Hippocampal formation (tissue), 2 donors: ENCODE measurements at regions not wholly inside any gene's neighbourhood (a gene's known extent, or its start where the extent isn't known, plus 50 kb on each side); places are given as distances from the start of the nearest gene placed in this dataset.
"Not testable (repeated sequence)": the region's sequence is repeated elsewhere in the genome, so short reads cannot be mapped to it uniquely, and the experiment has no call there.

ENCODE experiments used
- DNase-seq, 2 donors: peaks; one replicate each; lab custom pipeline; 2025; lab: John Stamatoyannopoulos, UW

DNA sequence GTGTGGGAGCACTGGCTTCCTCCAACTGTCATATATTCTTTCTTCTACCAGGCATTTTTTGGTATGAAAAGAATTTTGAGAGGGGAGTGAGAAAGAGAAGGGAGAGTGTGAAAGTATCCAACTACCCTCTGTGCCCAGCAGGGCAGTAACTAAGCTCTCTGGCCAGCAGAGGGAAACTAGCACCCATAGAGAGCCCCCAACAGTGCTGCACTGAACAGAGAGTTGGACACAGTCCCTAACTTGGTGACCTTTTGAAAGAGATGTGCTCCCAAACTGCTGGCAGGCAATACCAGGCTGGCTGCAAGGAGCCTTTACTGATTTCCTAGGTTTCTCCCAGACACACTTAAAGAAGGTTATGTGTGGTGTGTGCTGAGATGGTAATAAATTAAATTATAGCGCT is 118.8 kb upstream of the PBX1 start:
- peak; percentile 5 to 24 for DNase-seq

DNA sequence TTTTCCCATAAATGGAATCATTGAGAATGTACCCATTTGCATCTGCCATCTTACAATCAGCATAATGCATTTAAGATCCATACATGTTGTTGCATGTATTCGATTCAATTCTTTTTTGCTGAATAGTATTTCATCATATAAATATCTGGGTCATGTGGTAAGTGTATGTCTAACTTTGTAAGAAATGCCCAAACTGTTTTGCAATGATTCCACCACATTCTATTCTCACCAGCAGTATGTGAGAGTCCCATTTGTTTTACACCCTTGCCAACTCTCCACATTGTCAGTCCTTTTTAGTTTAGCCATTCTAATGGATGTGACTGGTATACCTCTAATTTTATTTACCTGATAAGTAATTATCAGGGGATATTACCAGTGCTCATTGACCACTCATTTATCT is 115.8 kb upstream of the PBX1 start:
- DNase-seq, result no peak

DNA sequence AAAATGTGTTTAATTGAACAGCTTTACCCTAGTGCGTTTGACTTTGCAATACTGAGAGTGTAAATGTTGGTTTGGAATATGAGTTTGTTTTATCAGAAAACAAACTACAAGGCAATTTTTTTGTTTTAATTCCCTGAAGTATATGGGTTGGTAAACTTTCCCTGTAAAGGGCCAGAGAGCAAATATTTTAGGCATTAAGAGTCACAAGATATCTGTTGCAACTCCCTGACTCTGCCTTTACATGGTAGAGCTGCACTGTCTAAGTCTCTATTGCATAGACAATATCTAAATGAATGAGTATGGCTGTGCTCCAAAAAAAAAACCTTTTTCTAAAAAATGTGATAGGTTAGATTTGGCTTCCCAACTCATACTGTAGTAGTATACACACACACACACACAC is 115.1 kb upstream of the PBX1 start:
- no peak for DNase-seq

DNA sequence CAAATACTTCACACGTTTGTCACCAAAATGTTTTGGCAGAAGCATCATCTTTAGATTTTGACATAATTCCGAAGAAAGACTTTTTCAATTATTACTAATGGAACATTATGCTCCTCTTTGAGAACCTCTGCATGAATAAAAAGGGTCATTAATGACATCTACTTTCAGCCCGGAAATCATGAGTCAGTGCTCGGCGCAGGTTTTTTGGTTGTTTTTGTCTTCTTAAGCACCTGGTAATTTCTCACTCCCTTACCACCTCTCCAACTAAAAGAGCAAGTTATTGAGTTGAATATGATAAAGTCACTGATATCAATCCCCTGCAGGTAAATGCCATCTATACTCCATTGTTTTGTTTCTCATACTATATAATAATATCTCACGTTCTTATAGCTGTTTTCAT is 113.0 kb upstream of the PBX1 start:
- no peak for DNase-seq

DNA sequence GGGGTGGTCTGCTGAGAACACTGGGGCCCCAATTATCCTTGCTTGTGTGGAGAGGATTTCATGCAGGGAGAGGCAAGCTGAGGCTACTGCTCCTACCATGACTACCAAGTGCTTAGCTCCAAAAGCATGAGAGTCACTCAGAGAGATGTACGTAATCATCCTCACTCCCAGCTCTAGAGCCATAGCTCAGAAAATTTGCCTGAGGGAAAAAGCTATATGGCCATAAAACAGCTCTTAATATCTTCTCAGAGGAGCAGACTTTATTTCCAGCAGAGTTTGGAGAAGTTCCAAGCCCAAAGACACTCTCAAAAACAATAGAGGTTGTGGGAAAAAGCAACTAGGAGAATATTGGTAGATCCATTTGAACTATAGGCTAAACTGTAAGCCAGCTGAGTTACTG is 106.4 kb upstream of the PBX1 start:
- no peak for DNase-seq

DNA sequence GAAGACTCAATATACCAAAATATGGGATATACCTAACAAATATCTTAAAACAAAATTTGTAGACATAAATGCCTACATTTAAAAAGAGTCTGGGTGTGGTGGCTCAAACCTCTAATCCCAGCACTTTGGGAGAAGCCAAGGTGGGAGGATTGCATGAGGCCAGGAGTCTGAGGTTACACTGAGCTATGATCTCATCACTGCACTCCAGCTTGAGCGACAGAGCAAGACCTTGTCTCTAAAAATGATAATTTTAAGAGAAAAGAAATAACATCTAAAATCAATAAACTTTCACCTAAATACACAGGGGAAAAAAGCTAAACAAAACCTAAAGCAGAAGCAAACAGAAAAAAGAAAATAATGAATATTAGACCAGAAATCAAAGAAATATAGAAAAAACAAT is 102.7 kb upstream of the PBX1 start:
- DNase-seq, result no peak

DNA sequence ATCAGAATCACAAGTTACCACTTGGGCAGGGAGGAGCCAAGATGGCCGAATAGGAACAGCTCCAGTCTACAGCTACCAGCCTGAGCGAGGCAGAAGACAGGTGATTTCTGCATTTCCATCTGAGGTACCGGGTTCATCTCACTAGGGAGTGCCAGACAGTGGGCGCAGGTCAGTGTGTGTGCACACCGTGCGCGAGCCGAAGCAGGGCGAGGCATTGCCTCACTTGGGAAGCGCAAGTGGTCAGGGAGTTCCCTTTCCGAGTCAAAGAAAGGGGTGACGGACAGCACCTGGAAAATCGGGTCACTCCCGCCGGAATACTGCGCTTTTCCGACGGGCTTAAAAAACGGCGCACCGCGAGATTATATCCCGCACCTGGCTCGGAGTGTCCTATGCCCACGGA is 99.8 kb upstream of the PBX1 start:
- not testable (repeated sequence) for DNase-seq

DNA sequence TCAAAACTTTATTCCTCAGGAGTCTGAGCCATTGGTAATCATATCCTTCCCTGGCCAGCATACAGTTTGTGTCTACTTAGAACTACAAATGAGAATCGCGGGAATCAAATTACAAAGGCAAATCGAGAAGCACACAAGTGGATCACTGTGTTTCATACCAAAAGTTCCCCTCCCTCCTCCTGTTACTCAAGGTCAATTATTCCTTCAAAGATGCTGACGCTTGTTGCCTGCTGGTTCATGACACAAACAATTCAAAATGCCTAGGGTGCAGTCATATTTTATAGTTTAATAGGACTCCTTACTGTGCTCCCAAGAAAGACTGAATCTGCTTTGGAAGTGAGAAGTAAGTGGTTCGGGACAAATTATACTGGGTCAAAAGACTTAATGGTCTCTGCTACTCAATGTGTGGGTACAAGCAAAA is 93.0 kb upstream of the PBX1 start:
- no peak for DNase-seq

DNA sequence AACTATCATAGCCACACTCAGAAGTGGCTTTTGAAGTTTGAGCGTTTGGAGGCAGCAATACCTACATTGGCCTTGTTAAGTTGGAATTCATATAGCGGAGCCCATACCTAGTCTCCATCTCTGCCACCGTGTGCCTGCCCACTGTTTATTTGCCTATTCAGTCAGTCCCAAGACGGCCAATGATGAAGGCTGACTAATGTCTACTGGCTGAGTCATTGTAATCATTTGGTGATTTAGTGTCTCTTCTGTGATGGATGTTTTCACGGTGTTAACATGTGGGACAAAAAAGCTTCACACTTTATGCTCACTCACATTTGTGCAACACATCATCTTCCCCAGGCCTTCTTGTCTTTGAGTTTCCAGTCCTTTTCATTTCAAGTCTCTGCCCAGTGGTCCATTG is 92.6 kb upstream of the PBX1 start:
- DNase-seq, result no peak

DNA sequence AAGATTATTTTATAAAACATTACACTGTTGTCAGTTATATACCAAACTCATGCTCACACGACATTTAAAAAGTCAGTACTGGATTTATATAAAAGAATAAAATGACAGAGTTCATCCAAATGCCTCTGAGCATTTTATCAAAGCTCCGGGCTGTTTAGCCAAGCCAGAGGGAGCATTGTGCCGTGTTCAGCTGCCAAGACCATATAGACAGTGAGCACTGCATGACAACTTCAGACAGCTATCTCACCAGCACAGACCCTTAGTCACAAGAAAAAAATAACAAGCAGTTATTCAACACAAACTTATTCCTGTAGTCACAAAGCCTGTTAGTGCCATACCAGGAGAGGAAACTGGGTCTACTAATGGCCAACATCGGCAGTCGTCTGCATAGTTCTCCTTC is 88.0 kb upstream of the PBX1 start:
- no peak for DNase-seq

DNA sequence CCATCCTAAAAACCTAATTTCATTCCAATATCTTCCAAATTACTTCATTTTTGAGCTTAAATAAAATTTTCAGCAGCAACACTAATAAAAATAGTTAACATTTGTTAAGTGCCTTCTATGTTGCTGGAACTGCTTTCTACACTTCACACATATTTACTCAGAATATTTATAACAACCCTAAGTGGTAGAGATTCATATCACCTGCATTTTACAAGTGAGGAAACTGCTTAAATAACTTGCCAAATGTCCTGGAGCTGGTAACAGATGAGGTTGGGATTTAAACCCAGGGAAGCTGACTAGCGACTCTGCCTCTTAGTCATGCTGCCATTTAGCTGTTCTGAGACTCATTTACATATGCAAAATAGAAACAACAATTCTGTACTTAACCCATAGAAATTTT is 86.1 kb upstream of the PBX1 start:
- no peak for DNase-seq

DNA sequence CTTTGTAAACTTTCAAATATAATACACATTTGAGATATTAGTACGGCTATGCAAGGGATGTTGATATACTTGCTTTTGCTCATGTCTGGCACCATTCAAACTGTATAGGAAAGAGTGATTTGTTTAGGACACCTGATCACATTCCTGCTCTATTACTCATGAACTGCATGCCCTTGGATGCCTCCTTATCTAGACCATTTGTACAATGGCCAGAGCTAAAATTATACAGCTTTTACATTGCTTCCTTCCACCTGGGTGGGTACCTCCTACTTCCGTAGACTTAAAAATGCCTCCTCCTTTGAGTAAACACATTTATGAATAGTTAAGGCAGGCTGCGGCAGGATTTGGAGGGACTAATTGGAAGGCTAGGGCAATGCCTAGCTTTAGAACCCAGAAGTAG is 85.4 kb upstream of the PBX1 start:
- no peak for DNase-seq

DNA sequence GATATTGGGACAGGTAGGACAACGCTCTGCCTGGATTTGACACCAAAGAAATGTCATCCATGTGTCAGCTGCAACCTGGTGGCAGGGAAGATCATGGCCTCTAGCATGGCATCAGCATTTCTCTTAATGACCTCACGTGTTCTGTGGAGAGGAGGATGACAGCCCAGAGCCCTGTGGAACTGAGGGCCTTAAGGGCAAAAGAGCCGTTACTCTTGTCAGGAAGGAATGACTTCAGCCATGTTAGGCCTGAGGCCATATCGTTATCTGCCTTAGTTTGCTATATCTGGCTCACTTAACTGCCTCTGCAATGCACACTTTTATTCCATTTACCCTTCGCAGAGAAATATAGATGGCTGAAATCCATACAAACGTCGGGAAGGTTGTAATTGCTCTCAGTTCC is 83.2 kb upstream of the PBX1 start:
- DNase-seq, result no peak

DNA sequence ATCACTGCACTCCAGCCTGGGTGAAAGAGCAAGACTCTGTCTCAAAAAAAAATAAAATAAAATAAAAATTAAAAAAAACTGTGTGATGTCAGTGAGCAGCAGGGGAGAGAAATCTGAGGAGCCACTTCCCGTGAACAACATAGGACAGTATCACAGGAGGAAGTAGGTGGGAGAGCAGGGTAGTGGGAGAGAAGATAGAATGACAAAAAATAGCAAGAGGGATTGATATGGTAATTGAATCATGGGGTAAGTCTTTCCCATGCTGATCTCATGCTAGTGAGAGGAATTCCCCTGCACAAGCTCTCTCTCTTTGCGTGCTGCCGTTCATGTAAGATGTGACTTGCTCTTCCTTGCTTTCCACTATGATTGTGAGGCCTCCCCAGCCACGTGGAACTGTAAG is 81.6 kb upstream of the PBX1 start:
- no peak for DNase-seq

DNA sequence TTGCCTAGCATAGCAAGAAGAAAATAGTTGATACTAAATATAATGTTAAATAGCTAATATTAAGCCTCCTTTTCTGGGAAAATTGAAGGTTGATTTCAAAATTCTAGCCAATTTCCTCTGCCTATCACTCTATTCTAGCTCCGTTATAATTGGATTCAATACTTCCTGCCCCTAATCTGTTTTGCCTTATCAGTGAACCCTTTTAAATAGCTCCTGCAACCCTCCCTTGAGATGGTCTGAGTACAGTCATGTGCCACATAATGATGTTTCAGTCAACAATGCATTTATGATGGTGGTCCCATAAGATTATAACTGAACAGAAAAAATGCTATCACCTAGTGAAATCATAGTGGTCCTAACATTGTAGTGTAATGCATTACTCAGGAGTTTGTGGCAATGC is 79.7 kb upstream of the PBX1 start:
- no peak for DNase-seq

DNA sequence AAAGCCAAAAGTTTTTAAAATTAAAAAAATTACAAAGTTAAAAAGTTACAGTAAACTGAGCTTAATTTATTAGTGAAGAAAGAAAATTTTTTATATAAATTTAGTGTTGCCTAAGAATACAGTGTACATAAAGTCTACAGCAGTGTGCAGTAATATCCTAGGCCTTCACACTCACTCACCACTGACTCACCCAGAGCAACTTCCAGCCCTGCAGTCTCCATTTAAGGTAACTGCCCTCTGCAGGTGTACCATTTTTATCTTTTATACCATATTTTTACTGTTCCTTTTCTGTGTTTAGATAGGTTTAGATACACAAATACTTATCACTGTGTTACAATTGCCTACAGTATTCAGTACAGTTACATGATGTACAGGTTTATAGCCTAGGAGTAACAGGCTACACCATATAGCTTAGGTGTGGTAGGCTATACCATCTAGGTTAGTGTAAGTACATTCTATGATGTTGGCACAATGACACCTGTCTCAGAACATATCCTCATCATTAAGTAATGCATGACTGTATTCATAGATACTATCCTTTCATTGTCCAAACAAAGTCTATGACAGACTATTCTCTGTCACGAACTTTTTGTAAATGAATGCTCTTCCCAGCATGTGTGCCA is 78.6 kb upstream of the PBX1 start:
- DNase-seq, result no peak

DNA sequence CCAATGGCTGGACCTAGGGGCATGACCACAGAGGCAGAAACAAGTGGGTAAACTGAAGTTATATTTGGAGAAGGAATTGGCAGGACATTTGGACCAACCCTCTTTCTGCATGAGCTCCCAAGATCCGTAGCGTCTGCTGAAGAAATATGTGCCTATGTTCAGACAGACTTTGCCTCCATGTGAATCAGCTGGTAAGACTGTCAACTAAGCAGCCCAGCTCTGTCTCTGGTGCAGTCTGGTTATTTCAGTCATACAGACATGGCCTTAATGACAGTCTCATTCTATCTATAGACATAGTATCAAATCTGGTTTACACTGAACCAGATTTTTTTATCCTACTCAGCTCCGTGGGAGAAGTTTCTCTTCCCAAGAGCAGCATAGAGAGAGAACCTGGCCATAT is 63.1 kb upstream of the PBX1 start:
- DNase-seq, result no peak

DNA sequence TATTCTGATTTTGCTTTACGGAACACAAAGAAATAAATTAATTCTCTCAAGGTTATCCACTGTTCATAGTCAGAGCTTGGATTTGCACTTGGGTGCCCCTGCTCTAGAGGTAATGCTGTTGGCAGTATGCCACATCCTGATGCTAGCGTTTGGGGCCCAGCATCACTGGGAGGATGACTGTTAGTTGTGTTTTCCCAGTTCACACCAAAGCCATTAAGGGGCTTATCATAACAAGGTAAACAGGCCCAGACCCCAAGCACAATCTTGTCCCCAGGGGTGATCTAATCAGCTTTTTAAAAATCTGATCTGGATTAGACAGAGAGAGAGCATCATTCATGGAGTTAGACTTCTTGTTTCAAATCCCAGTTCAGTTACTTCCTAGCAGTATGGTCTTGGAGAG is 60.2 kb upstream of the PBX1 start:
- no peak for DNase-seq

DNA sequence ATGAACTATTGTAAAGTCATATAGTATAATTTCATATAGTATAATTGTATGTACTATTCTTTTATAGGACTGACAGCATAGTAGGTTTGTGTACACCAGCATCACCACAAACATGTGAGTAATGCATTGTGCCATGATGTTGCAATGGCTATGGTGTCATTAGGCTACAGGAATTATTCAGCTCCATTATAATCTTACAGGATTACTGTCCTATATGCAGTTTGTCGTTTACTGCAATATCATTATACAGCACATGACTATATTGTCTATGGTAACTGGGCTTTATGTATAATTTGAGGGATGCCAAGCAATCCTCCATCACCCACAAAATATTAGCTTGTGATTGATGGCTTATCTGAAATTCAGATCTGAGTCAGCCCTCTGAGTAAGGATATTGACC is 54.2 kb upstream of the PBX1 start:
- DNase-seq, result no peak
